ENCODE measurements at regions not wholly inside any gene's neighbourhood (a gene's known extent, or its start where the extent isn't known, plus 50 kb on each side); places are given as distances from the start of the nearest gene placed in this dataset.

DNA sequence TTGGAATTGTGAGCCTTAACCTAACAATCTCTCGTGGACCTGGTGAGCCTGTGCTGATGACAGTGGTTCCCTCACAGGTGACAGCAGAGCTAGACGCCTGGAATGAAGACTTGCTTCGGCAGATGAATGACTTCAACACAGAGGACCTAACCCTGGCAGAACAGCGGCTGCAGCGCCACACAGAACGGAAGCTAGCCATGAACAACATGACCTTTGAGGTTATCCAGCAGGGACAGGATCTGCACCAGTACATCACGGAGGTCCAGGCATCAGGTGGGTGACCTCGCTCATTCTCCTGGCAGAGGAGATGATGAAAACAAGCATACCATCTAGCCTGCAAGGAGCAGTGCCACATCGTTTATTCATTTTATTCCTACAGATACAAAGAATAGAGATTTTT is 316.9 kb upstream of the UMPS start:
- Histone ChIP-seq H3K79me2 (ENCODE audit: low read length) (no peaks in the 10 kb centered on the region), H3K4me1 (ENCODE audit: low read length) (no peaks in the 10 kb centered on the region), H3K9ac (ENCODE audit: low read length) (no peak overlapping the region), H3K27me3 (ENCODE audit: low read length) (no peaks in the 10 kb centered on the region), H3K4me2 (ENCODE audit: low read depth, low read length, poor library complexity, severe bottlenecking) (no peak overlapping the region), H3K9me3 (ENCODE audit: low read length) (no peaks in the 10 kb centered on the region), H4K20me1 (ENCODE audit: insufficient read depth, low read depth, low read length) (no peaks in the 10 kb centered on the region), H3K9me2 (replicated peaks; ENCODE audit: insufficient read depth, low read length) (no peaks in the 10 kb centered on the region), H3K4me3 (ENCODE audit: low read length) (no peak overlapping the region), H2AFZ (ENCODE audit: low read length) (no peak overlapping the region), H3K36me3 (ENCODE audit: insufficient read depth, low read length) (no peaks in the 10 kb centered on the region), H3K27ac (ENCODE audit: low read length) (no peak overlapping the region)
- no peak for DNase-seq

DNA sequence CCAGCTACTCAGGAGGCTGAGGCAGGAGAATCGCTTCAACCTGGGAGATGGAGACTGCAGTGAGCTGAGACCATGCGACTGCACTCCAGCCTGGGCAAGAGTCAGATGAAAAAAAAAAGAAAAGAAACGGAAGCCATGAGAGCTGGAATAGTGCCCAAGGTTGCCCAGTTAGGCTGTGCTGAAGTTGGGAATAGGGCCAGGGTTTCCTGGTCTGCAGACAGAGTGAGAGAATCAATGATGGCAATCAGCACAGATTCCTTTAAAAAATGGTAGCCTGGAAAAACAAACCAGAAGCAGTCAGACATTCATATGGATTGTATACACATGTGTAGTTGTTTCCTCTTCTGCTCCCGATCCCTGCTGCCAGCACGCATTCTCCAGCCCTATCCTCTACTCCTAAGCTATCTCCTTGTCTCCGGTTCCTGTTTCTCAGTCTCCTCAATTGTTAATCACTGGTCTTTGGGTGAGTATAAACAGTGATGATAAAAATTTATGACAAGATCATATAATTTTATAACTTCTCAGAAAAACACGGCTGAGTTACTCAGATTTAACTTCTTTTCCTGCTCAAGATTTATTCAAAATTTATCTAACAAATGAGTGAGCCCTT is 316.2 kb upstream of the UMPS start:
- Histone ChIP-seq H3K4me1 (ENCODE audit: low read length) (no peaks in the 10 kb centered on the region), H3K9ac (ENCODE audit: low read length) (no peak overlapping the region), H4K20me1 (ENCODE audit: insufficient read depth, low read depth, low read length) (no peaks in the 10 kb centered on the region), H3K4me3 (ENCODE audit: low read length) (no peak overlapping the region), H3K36me3 (ENCODE audit: insufficient read depth, low read length) (no peaks in the 10 kb centered on the region), H3K27ac (ENCODE audit: low read length) (no peak overlapping the region), H3K79me2 (ENCODE audit: low read length) (no peaks in the 10 kb centered on the region), H3K9me3 (ENCODE audit: low read length) (no peaks in the 10 kb centered on the region), H3K27me3 (ENCODE audit: low read length) (no peaks in the 10 kb centered on the region), H3K9me2 (replicated peaks; ENCODE audit: insufficient read depth, low read length) (no peaks in the 10 kb centered on the region), H3K4me2 (ENCODE audit: low read depth, low read length, poor library complexity, severe bottlenecking) (no peak overlapping the region), H2AFZ (ENCODE audit: low read length) (no peak overlapping the region)
- DNase-seq, result no peak

GRCh38 chr3:124415446-124415960 is 314.7 kb upstream of the UMPS start:
- Histone ChIP-seq H3K27ac (ENCODE audit: low read length) (no peak overlapping the region), H3K79me2 (ENCODE audit: low read length) (no peaks in the 10 kb centered on the region)
- no peak for DNase-seq

DNA sequence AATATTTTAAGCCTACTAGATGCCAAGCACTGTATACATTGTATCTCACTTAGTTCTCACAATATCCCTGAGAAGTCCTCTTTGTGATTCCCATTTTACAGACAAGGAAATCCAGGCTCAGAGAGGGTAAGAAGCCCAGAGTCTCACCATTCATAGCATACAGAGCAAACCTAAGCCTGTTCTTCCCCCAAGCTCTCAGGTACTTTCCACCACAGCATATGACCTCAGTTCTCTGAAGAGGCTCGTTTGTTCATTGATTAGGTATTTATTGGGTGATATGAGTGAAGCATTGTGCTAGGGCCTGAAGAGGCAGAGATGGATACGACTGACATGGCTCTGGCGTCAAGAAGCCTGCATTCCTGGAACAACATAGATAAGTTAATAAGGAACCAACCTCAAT is 310.9 kb upstream of the UMPS start:
- Histone ChIP-seq H3K9me3 (ENCODE audit: low read length) (no peaks in the 10 kb centered on the region), H3K9me2 (replicated peaks; ENCODE audit: insufficient read depth, low read length) (no peaks in the 10 kb centered on the region), H3K4me2 (ENCODE audit: low read depth, low read length, poor library complexity, severe bottlenecking) (no peak overlapping the region), H3K4me3 (ENCODE audit: low read length) (no peak overlapping the region), H2AFZ (ENCODE audit: low read length) (no peak overlapping the region), H4K20me1 (ENCODE audit: insufficient read depth, low read depth, low read length) (no peaks in the 10 kb centered on the region), H3K79me2 (ENCODE audit: low read length) (no peaks in the 10 kb centered on the region), H3K27ac (ENCODE audit: low read length) (no peak overlapping the region), H3K36me3 (ENCODE audit: insufficient read depth, low read length) (no peaks in the 10 kb centered on the region), H3K27me3 (ENCODE audit: low read length) (no peaks in the 10 kb centered on the region), H3K9ac (ENCODE audit: low read length) (no peak overlapping the region), H3K4me1 (ENCODE audit: low read length) (no peaks in the 10 kb centered on the region)
- DNase-seq, result no peak

More at GRCh38 chr3:124415446-124415960, 314.7 kb upstream of the UMPS start:
- no peak overlapping the region for H3K4me3 ChIP-seq (ENCODE audit: low read length)
- H3K9ac ChIP-seq (ENCODE audit: low read length), result no peak overlapping the region
- no peak overlapping the region for H2AFZ ChIP-seq (ENCODE audit: low read length)
- no peak overlapping the region for H3K4me2 ChIP-seq (ENCODE audit: low read depth, low read length, poor library complexity, severe bottlenecking)
- H3K36me3 ChIP-seq (ENCODE audit: insufficient read depth, low read length), result no peaks in the 10 kb centered on the region
- no peaks in the 10 kb centered on the region for H3K9me3 ChIP-seq (ENCODE audit: low read length)
- no peaks in the 10 kb centered on the region for H3K9me2 ChIP-seq (replicated peaks; ENCODE audit: insufficient read depth, low read length)
- no peaks in the 10 kb centered on the region for H3K4me1 ChIP-seq (ENCODE audit: low read length)
- H3K27me3 ChIP-seq (ENCODE audit: low read length), result no peaks in the 10 kb centered on the region
- no peaks in the 10 kb centered on the region for H4K20me1 ChIP-seq (ENCODE audit: insufficient read depth, low read depth, low read length)

GRCh38 chr3:124420392-124420791 is 309.9 kb upstream of the UMPS start:
- Histone ChIP-seq H4K20me1 (ENCODE audit: insufficient read depth, low read depth, low read length) (no peaks in the 10 kb centered on the region), H3K9me3 (ENCODE audit: low read length) (no peaks in the 10 kb centered on the region), H3K79me2 (ENCODE audit: low read length) (no peaks in the 10 kb centered on the region), H3K9ac (ENCODE audit: low read length) (no peak overlapping the region), H3K4me2 (ENCODE audit: low read depth, low read length, poor library complexity, severe bottlenecking) (no peak overlapping the region), H3K27me3 (ENCODE audit: low read length) (no peaks in the 10 kb centered on the region), H2AFZ (ENCODE audit: low read length) (no peak overlapping the region), H3K27ac (ENCODE audit: low read length) (no peak overlapping the region), H3K4me1 (ENCODE audit: low read length) (peaks cover 5% of the 10 kb centered on the region), H3K4me3 (ENCODE audit: low read length) (no peak overlapping the region), H3K36me3 (ENCODE audit: insufficient read depth, low read length) (no peaks in the 10 kb centered on the region), H3K9me2 (replicated peaks; ENCODE audit: insufficient read depth, low read length) (no peaks in the 10 kb centered on the region)
- no peak for DNase-seq

GRCh38 chr3:124422805-124423204 is 307.4 kb upstream of the UMPS start:
- H3K27me3 ChIP-seq (ENCODE audit: low read length), result no peaks in the 10 kb centered on the region
- H3K9me2 ChIP-seq (replicated peaks; ENCODE audit: insufficient read depth, low read length), result no peaks in the 10 kb centered on the region
- H3K4me2 ChIP-seq (ENCODE audit: low read depth, low read length, poor library complexity, severe bottlenecking), result no peak overlapping the region
- H3K9me3 ChIP-seq (ENCODE audit: low read length), result no peaks in the 10 kb centered on the region
- no peaks in the 10 kb centered on the region for H3K79me2 ChIP-seq (ENCODE audit: low read length)
- no peak overlapping the region for H3K9ac ChIP-seq (ENCODE audit: low read length)
- H3K4me1 ChIP-seq (ENCODE audit: low read length), result peaks cover 5% of the 10 kb centered on the region
- no peaks in the 10 kb centered on the region for H4K20me1 ChIP-seq (ENCODE audit: insufficient read depth, low read depth, low read length)
- H3K36me3 ChIP-seq (ENCODE audit: insufficient read depth, low read length), result no peaks in the 10 kb centered on the region
- no peak overlapping the region for H2AFZ ChIP-seq (ENCODE audit: low read length)
- no peak overlapping the region for H3K27ac ChIP-seq (ENCODE audit: low read length)
- DNase-seq, result no peak
- H3K4me3 ChIP-seq (ENCODE audit: low read length), result no peak overlapping the region

GRCh38 chr3:124424396-124424795 is 305.9 kb upstream of the UMPS start:
- no peaks in the 10 kb centered on the region for H3K36me3 ChIP-seq (ENCODE audit: insufficient read depth, low read length)

DNA sequence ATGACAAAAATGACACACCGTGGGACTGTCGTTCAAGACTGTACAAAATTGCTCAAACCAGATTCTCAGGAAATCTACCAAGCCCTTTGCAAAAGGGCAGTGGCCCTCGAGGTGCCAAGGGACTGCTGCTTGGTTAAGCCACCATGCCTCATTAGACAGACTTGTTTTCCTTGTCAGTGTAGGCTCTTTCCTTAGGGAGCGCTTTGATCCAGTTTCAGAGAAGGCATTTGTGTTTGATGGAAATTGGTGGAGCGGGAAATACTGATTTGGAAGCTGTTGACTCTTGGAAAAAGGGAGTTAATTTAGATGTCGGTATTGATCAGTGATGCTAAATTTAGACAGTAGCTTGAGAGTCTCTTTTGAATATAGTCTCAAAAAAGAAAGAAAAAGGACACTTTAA is 304.3 kb upstream of the UMPS start:
- Histone ChIP-seq H3K79me2 (ENCODE audit: low read length) (no peaks in the 10 kb centered on the region), H3K27ac (ENCODE audit: low read length) (no peak overlapping the region), H3K27me3 (ENCODE audit: low read length) (no peaks in the 10 kb centered on the region), H4K20me1 (ENCODE audit: insufficient read depth, low read depth, low read length) (no peaks in the 10 kb centered on the region), H3K4me3 (ENCODE audit: low read length) (no peak overlapping the region), H3K4me2 (ENCODE audit: low read depth, low read length, poor library complexity, severe bottlenecking) (no peak overlapping the region), H3K4me1 (ENCODE audit: low read length) (peaks cover 5% of the 10 kb centered on the region), H3K9me3 (ENCODE audit: low read length) (no peaks in the 10 kb centered on the region), H3K9me2 (replicated peaks; ENCODE audit: insufficient read depth, low read length) (no peaks in the 10 kb centered on the region), H3K9ac (ENCODE audit: low read length) (no peak overlapping the region), H2AFZ (ENCODE audit: low read length) (no peak overlapping the region), H3K36me3 (ENCODE audit: insufficient read depth, low read length) (no peaks in the 10 kb centered on the region)
- DNase-seq, result no peak

More at GRCh38 chr3:124424396-124424795, 305.9 kb upstream of the UMPS start:
- H3K9me3 ChIP-seq (ENCODE audit: low read length), result no peaks in the 10 kb centered on the region
- H3K9ac ChIP-seq (ENCODE audit: low read length), result no peak overlapping the region
- H3K27ac ChIP-seq (ENCODE audit: low read length), result no peak overlapping the region
- H2AFZ ChIP-seq (ENCODE audit: low read length), result no peak overlapping the region
- DNase-seq, result no peak
- H3K4me3 ChIP-seq (ENCODE audit: low read length), result no peak overlapping the region
- H3K4me1 ChIP-seq (ENCODE audit: low read length), result peaks cover 5% of the 10 kb centered on the region
- H3K79me2 ChIP-seq (ENCODE audit: low read length), result no peaks in the 10 kb centered on the region
- H3K4me2 ChIP-seq (ENCODE audit: low read depth, low read length, poor library complexity, severe bottlenecking), result no peak overlapping the region
- H3K9me2 ChIP-seq (replicated peaks; ENCODE audit: insufficient read depth, low read length), result no peaks in the 10 kb centered on the region
- H3K27me3 ChIP-seq (ENCODE audit: low read length), result no peaks in the 10 kb centered on the region
- H4K20me1 ChIP-seq (ENCODE audit: insufficient read depth, low read depth, low read length), result no peaks in the 10 kb centered on the region

All from Karpas-422 (cell line).